GM18907 (cell line): ENCODE measurements at regions not wholly inside any gene's neighbourhood (a gene's known extent, or its start where the extent isn't known, plus 50 kb on each side); places are given as distances from the start of the nearest gene placed in this dataset.
A peak's percentile ranks its signal among the peaks of the same experiment; 100 is the strongest.
"Not testable (repeated sequence)": the region's sequence is repeated elsewhere in the genome, so short reads cannot be mapped to it uniquely, and the experiment has no call there.

Source experiments
- ATAC-seq: cut with Tn5 transposase; IDR thresholded peaks from one replicate; pipeline ENCODE4 v1.9.1; 2021; ENCODE audit warnings: mild to moderate bottlenecking, moderate library complexity; ENCODE audit not compliant: unreplicated experiment

- ATAC-seq, result peak; percentile 60
Measured at GRCh38 chr13:28607187-28607955, 51.6 kb upstream of the POMP start.

DNA sequence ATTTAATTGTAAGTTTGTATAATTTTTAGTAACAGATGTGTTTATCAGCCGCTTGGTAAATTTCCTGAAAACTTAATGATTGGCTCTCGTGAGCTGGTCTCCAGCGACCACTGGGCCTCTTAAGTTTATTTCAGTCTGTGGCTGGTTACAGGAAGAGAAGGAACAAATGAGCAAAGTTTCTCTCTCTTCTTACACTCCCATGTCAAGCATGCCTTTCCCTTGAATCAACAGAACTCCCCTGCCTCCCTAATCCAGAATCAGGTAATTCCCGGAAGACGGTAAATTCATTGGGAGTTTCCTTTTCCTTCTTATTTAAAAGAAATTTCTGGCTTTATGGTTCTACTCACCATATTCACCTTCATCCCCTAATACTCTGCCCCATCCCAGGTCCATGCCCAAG is 52.5 kb upstream of the POMP start:
- ATAC-seq, result no peak

GRCh38 chr13:28605147-28605546 is 53.8 kb upstream of the POMP start:
- not testable (repeated sequence) for ATAC-seq

GRCh38 chr13:28603043-28603664 is 55.8 kb upstream of the POMP start:
- no peak for ATAC-seq

- no peak for ATAC-seq
Measured at GRCh38 chr13:28602580-28602979, 56.4 kb upstream of the POMP start.

GRCh38 chr13:28601581-28601980 is 57.3 kb upstream of the POMP start:
- no peak for ATAC-seq

DNA sequence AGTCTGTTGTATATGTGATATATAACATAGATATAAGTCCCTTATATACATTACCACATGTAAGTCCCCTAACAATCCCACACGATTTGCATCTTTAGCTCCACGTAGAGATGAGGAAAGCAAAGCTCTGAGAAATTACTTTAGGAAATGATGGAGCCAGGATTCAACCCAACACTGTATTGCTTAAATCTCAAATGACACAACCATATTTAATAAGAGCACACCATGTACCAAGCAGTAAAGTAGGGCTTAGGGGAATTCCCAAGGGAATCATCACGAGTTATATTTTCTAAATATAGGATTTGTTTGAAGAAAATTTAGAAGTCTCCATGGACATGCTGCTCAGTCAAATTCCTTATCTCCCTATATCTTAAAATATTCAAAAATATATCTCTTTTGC is 61.3 kb upstream of the POMP start:
- ATAC-seq, result no peak

GRCh38 chr13:28590461-28590860 is 68.5 kb upstream of the POMP start:
- no peak for ATAC-seq

- no peak for ATAC-seq
Measured at GRCh38 chr13:28588296-28588695, 70.6 kb upstream of the POMP start.

DNA sequence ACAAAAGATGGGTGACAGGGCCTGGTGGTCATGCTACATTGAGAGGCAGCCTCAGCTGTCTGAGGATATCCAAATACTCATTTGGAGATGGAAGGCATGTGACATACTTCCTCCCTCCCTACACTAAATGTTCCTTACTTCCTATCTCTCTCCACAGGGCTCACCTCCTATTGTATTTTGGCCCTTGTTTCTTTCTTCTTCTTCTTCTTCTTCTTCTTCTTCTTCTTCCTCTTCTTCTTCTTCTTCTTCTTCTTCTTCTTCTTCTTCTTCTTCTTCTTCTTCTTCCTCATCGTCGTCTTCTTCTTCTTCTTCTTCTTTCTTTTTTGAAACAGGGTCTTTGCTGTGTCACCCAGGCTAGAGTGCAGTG is 71.8 kb upstream of the POMP start:
- ATAC-seq, result no peak

- no peak for ATAC-seq
Measured at GRCh38 chr13:28586439-28587173, 72.3 kb upstream of the POMP start.

DNA sequence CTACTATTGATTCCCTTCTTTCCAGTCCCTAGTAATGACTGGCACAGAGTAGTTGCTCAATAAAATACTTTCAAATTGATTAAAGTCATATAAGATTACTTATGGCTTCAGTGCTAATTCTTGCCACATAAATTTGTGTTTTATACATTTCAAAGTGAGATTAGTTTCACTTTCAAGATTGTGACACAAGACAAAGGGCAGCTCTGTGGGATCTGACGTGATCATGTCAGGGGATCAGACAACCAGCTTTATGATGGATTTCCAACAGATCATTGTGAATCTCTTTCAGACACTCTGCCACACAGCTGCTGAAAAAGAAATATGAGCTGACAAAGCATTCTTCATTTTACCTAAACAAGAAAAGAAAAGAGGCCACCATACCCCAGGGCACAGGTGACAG is 73.4 kb upstream of the POMP start:
- ATAC-seq, result no peak

DNA sequence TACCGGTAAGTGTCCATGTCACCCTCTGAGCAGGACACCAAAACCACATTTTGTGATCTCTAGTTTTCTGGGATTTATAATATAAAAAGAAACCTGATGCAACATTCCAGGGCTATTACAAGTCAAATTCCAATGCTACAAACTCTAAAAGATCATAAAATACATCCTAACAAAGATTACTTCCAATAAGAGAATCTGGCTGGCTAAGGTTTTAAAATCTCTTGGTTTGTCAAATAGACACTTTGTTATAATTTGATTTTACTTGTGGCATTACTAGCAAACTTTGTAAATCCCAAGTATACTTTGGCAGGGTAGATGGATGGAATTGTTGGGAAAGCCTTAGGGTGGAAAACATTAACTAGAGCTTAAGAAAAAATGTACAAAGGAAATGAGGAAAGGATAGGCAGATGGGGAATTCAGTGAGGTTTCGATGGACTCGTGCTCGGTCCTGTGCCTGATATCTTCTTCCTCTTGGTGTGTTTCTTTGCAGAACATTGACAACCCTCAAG is 74.0 kb upstream of the POMP start:
- ATAC-seq, result no peak

DNA sequence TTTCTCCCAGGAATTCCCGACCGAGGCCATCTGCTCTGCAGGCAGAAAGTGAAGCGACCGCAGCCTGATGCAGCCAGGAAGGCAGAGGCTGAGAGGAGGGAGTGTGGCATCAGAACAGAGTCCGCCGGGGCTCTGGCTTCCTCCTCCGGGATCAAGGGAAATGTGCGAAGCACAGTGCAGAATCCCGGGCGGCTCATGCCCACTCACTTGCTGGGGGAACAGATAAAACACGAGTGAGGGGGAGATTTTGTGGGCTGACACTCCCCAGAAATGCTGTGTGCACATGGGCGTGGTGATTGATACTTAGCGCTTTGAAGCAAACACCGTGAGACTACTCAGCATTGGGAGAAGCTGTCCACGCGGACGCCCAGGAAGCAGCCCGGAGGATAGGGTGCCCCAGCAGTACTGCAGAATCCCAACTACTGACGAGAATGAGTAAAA is 75.3 kb upstream of the POMP start:
- no peak for ATAC-seq

GRCh38 chr13:28582892-28583240 is 76.1 kb upstream of the POMP start:
- ATAC-seq, result no peak

- no peak for ATAC-seq
Measured at GRCh38 chr13:28582225-28582891, 76.6 kb upstream of the POMP start.

DNA sequence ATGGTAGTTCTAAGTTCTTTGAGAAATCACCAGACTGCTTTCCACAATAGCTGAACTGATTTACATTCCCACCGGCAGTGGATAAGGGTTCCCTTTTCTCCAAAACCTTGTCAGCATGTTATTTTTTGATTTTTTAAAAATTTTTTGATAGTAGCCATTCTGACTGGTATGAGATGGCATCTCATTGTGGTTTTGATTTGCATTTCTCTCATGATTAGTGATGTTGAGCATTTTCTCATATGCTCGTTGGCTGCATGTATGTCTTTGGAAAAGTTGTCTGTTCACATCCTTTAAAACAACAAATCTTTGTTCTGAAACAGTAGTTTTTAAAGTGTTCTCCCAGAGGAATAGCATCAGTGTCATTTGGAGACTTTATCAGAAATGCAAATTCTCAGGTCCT is 77.5 kb upstream of the POMP start:
- ATAC-seq, result no peak

GRCh38 chr13:28579736-28580135 is 79.2 kb upstream of the POMP start:
- ATAC-seq, result no peak

- no peak for ATAC-seq
Measured at GRCh38 chr13:28579322-28579721, 79.6 kb upstream of the POMP start.

DNA sequence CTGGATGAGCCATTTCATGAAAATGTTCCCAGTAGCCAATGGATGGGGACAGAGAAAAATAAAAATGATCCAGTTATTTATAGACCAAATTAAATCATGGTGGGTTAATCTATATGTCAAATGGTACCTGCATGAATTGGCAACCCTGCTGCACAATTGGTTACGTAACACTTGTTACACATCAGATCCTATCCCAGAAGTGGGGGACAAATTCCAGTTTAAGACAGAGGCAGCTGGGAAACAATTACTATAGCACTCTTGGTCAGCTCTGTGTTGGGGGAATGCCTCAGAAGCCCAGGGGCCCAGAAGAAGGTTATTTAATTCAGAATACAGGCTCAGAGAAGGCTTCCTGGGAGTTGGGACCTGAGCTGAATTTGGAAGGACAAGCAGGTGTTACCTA is 81.1 kb upstream of the FLT1 start:
- ATAC-seq, result no peak

- ATAC-seq, result no peak
Measured at GRCh38 chr13:28575200-28575599, 80.3 kb upstream of the FLT1 start.
